HCT116 (cell line): ENCODE measurements at regions not wholly inside any gene's neighbourhood (a gene's known extent, or its start where the extent isn't known, plus 50 kb on each side); places are given as distances from the start of the nearest gene placed in this dataset.

ENCODE experiments used
- ATAC-seq: fragments of 200-7000 bp; cut with Tn5 transposase; 2 replicates; pipeline ENCODE4 v1.9.1; 2020; ENCODE audit warnings: mild to moderate bottlenecking, moderate library complexity
- BruUV-seq: library from RNA; stranded (reverse); fragments of 400-500 nt; replicated peaks from 2 replicates; lab custom pipeline; 2021; lab: Mats Ljungman, UMichigan
- CTCF ChIA-PET: fragments of 300-600 bp; sonication (Branson Sonifier 250); formaldehyde crosslinking; loops from one replicate; lab custom pipeline; 2021; ENCODE audit warnings: antibody characterized with exemption; lab: Charles Lee
- POLR2A ChIA-PET: fragments of 300-600, 350-600 bp; sonication (Branson Sonifier 250); formaldehyde crosslinking; loops from one replicate; lab custom pipeline; 2021; ENCODE audit warnings: antibody characterized with exemption; lab: Charles Lee
- RAD21 ChIA-PET, 2 experiments: fragments of 300-600 bp; sonication (Branson Sonifier 250); formaldehyde crosslinking; loops; one replicate each; lab custom pipeline; 2023; ENCODE audit warnings: low total read pairs in 2 of 2; ENCODE audit not compliant: uncharacterized antibody in 2 of 2, unreplicated experiment in 2 of 2, low non-redundant PET in 1 of 2; lab: Charles Lee
- DNase-seq: peaks from one replicate; pipeline ENCODE4 v3.0.0-alpha.2; 2010; ENCODE audit warnings: low read depth, low spot score
- H2AFZ ChIP-seq: fragments of 200-600 bp; shearing (Covaris generic), sonication (generic); 2 replicates; pipeline ENCODE4 v1.6.1; 2017; ENCODE audit warnings: low read depth, mixed run types, mixed read lengths, antibody characterized with exemption, low read length; ENCODE audit not compliant: poor library complexity, severe bottlenecking
- H3K27ac ChIP-seq: 2 replicates; pipeline ENCODE4 v1.5.1; 2012; ENCODE audit warnings: low read depth, low read length
- H3K27me3 ChIP-seq: fragments of 200-600 bp; sonication (generic); 2 replicates; pipeline ENCODE4 v1.6.1; 2016; ENCODE audit warnings: mixed run types, low read length, mixed read lengths; ENCODE audit not compliant: insufficient read depth
- H3K36me3 ChIP-seq, 2 experiments: fragments of 200-500 bp in 1 of 2; fragments of 200-600 bp in 1 of 2; sonication (Bioruptor generic) in 1 of 2; sonication (generic) in 1 of 2; 2 replicates each; pipeline versions ENCODE4 v1.5.1 to v1.6.1; 2014 to 2016; ENCODE audit warnings: low read length in 2 of 2, inconsistent platforms in 1 of 2, mixed read lengths in 1 of 2, mixed run types in 1 of 2; ENCODE audit not compliant: insufficient read depth in 2 of 2, control insufficient read depth in 1 of 2
- H3K4me1 ChIP-seq, 2 experiments: fragments of 200-600 bp in 1 of 2; sonication (generic) in 1 of 2; 2 replicates each; pipeline versions ENCODE4 v1.5.1 to v1.6.1; 2012 to 2017; ENCODE audit warnings: low read length in 2 of 2, inconsistent platforms in 1 of 2, mild to moderate bottlenecking in 1 of 2, mixed read lengths in 1 of 2, mixed run types in 1 of 2, moderate library complexity in 1 of 2; ENCODE audit not compliant: insufficient read depth in 2 of 2, control insufficient read depth in 1 of 2
- H3K4me2 ChIP-seq: fragments of 200-600 bp; sonication (generic); 2 replicates; pipeline ENCODE4 v1.6.1; 2017; ENCODE audit warnings: mixed run types, low read length, mixed read lengths
- H3K4me3 ChIP-seq, 2 experiments: fragments of 200-600 bp in 1 of 2; sonication (generic) in 1 of 2; replicated peaks in 1 of 2; 2 replicates each; pipeline ENCODE4 v1.5.1; 2011 to 2016; ENCODE audit warnings: low read length in 2 of 2, control low read depth in 1 of 2, low read depth in 1 of 2, mild to moderate bottlenecking in 1 of 2, mixed read lengths in 1 of 2, mixed run types in 1 of 2
- H3K79me2 ChIP-seq: fragments of 200-600 bp; sonication (generic); 2 replicates; pipeline ENCODE4 v1.6.1; 2017; ENCODE audit warnings: mild to moderate bottlenecking, mixed run types, low read length, moderate library complexity, mixed read lengths; ENCODE audit not compliant: insufficient read depth
- H3K9ac ChIP-seq: fragments of 200-600 bp; sonication (generic); 2 replicates; pipeline ENCODE4 v1.6.1; 2016; ENCODE audit warnings: low read length, mixed read lengths
- H3K9me2 ChIP-seq: fragments of 200-600 bp; sonication (generic), shearing (Covaris generic); 2 replicates; pipeline ENCODE4 v1.6.1; 2017; ENCODE audit warnings: mixed run types, mild to moderate bottlenecking, moderate library complexity; ENCODE audit not compliant: insufficient read depth
- H3K9me3 ChIP-seq, 2 experiments: fragments of 200-500 bp in 1 of 2; fragments of 200-600 bp in 1 of 2; sonication (Bioruptor generic) in 1 of 2; sonication (generic) in 1 of 2; 2 replicates each; pipeline ENCODE4 v1.6.1; 2014 to 2017; ENCODE audit warnings: low read length in 2 of 2, mixed read lengths in 2 of 2, inconsistent platforms in 1 of 2, low read depth in 1 of 2, mild to moderate bottlenecking in 1 of 2, mixed run types in 1 of 2, moderate library complexity in 1 of 2; ENCODE audit not compliant: control insufficient read depth in 1 of 2, insufficient read depth in 1 of 2
- H4K20me1 ChIP-seq: fragments of 200-600 bp; sonication (generic), shearing (Covaris generic); 2 replicates; pipeline ENCODE4 v1.6.1; 2017; ENCODE audit warnings: mixed run types, mild to moderate bottlenecking, moderate library complexity; ENCODE audit not compliant: insufficient read depth
- CEBPB ChIP-seq: IDR thresholded peaks from 2 replicates; pipeline ENCODE4 v1.6.1; 2012; ENCODE audit warnings: low read depth
- EGR1 ChIP-seq: IDR thresholded peaks from 2 replicates; pipeline ENCODE4 v1.6.1; 2012; ENCODE audit warnings: low read depth
- ELF1 ChIP-seq: IDR thresholded peaks from 2 replicates; pipeline ENCODE4 v1.6.1; 2012; ENCODE audit warnings: low read depth, borderline replicate concordance
- FOSL1 ChIP-seq: IDR thresholded peaks from 2 replicates; pipeline ENCODE4 v1.6.1; 2012; ENCODE audit warnings: low read depth
- POLR2A ChIP-seq: IDR thresholded peaks from 2 replicates; pipeline ENCODE4 v1.7.0; 2011; ENCODE audit warnings: borderline replicate concordance; ENCODE audit not compliant: insufficient read depth, insufficient read length; ENCODE audit errors: extremely low read depth
- SIN3A ChIP-seq: IDR thresholded peaks from 2 replicates; pipeline ENCODE4 v1.6.1; 2012; ENCODE audit warnings: low read depth
- SRF ChIP-seq: IDR thresholded peaks from 2 replicates; pipeline ENCODE4 v1.6.1; 2012; ENCODE audit warnings: low read depth
- YY1 ChIP-seq: IDR thresholded peaks from 2 replicates; pipeline ENCODE4 v1.6.1; 2011; ENCODE audit warnings: low read length, low read depth, moderate library complexity, mild to moderate bottlenecking; ENCODE audit not compliant: insufficient replicate concordance; ENCODE audit errors: extremely low read depth
- ZFX ChIP-seq: fragments of 450-650 bp; IDR thresholded peaks from 2 replicates; pipeline ENCODE4 v1.6.1; 2017
- ZNF274 ChIP-seq: fragments of 200-500 bp; sonication (Bioruptor generic); IDR thresholded peaks from 2 replicates; pipeline ENCODE4 v1.6.1; 2014; ENCODE audit warnings: mild to moderate bottlenecking, low read depth, low read length, inconsistent platforms
- intact Hi-C: fragments of 100-400 bp; cut with micrococcal nuclease; formaldehyde crosslinking; loops from 2 replicates; pipeline ENCODE4 v1.10.0; 2022
- TF ChIP-seq, protein P1 (sequence below): IDR thresholded peaks from 2 replicates; pipeline ENCODE4 v1.6.1; 2011; ENCODE audit warnings: mild to moderate bottlenecking, low read length, moderate library complexity; ENCODE audit not compliant: insufficient replicate concordance; ENCODE audit errors: extremely low read depth
- TF ChIP-seq, protein P2 (sequence below): IDR thresholded peaks from 2 replicates; pipeline ENCODE4 v1.6.1; 2012; ENCODE audit warnings: low read depth
- TF ChIP-seq, protein P3 (sequence below): IDR thresholded peaks from 2 replicates; pipeline ENCODE4 v1.6.1; 2012

DNA sequence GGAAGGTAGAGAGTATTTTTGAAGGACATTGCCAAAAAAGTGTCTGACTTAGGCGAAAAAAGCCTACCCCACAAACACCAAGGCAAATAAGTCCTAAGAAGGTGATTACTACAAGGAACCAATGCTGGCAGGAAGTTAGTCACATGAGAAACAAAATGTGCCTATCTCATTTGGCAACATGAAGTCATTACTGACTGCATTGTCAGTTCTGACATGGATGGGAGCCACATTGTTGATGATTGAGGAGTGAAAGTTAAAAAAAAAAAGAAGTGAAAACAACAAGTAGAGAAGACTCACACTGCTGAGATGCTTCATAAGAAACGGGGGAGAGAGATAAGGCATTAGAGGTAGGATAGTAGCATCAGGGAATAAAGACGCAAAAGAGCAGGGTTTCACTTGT is 141.5 kb upstream of the FAT3 start:
- no peak overlapping the region for H3K27ac ChIP-seq
- RAD21 ChIA-PET = no interaction called here
- no peaks in the 10 kb centered on the region for H3K79me2 ChIP-seq
- no peaks in the 10 kb centered on the region for H3K36me3 ChIP-seq
- H3K4me3 ChIP-seq = no peak overlapping the region
- H2AFZ ChIP-seq = no peak overlapping the region
- ATAC-seq = no peak
- POLR2A ChIA-PET = no interaction called here
- CTCF ChIA-PET = no interaction called here
- H3K9me3 ChIP-seq = peaks cover 3 to 24% of the 10 kb centered on the region in 2 experiments; a peak in 3 of 4 replicates
- no peaks in the 10 kb centered on the region for H4K20me1 ChIP-seq
- no peaks in the 10 kb centered on the region for H3K27me3 ChIP-seq
- BruUV-seq = no TSS peak
- H3K9ac ChIP-seq = no peak overlapping the region
- TF ChIP-seq ELF1 (no peak), CEBPB (no peak), SIN3A (no peak), ZNF274 (no peak), SRF (no peak), POLR2A (no peak)
- TF ChIP-seq, all 23 proteins: peak for 0
- no peaks in the 10 kb centered on the region for H3K9me2 ChIP-seq
- DNase-seq = no peak
- intact Hi-C loops = no loop called here
- no peak overlapping the region for H3K4me2 ChIP-seq
- no peaks in the 10 kb centered on the region for H3K4me1 ChIP-seq

DNA sequence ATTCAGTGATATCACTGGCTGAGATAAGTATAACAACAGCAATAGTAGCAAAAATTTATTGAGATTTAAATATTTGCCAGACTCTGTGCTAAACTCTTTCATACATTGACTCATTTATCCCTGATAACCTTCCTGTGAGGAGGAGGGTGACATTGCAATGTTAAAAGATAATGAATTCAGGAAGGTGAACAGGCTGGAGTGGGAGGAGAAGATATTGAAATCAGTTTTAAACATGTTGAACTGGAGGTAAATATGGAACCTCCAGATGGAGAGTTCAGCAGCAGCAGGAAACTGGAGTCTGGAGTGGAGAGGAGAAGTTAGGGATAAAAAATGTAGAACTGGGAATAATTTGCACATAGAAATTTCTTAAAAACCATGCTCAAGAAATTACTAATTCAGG is 142.0 kb upstream of the FAT3 start:
- Histone ChIP-seq H3K4me2 (no peak overlapping the region), H3K4me1 (no peaks in the 10 kb centered on the region), H3K9me2 (no peaks in the 10 kb centered on the region), H3K9me3 (peaks cover 2 to 20% of the 10 kb centered on the region in 2 experiments; a peak in 3 of 4 replicates), H3K79me2 (no peaks in the 10 kb centered on the region), H3K36me3 (no peaks in the 10 kb centered on the region), H2AFZ (no peak overlapping the region), H3K27ac (no peak overlapping the region), H3K9ac (no peak overlapping the region), H3K27me3 (no peaks in the 10 kb centered on the region), H3K4me3 (no peak overlapping the region), H4K20me1 (no peaks in the 10 kb centered on the region)
- DNase-seq (no peak), ATAC-seq (no peak)
- BruUV-seq = no TSS peak
- RAD21 ChIA-PET = no interaction called here
- intact Hi-C loops = no loop called here
- CTCF ChIA-PET = no interaction called here
- POLR2A ChIA-PET = no interaction called here
- TF ChIP-seq, protein P1, sequence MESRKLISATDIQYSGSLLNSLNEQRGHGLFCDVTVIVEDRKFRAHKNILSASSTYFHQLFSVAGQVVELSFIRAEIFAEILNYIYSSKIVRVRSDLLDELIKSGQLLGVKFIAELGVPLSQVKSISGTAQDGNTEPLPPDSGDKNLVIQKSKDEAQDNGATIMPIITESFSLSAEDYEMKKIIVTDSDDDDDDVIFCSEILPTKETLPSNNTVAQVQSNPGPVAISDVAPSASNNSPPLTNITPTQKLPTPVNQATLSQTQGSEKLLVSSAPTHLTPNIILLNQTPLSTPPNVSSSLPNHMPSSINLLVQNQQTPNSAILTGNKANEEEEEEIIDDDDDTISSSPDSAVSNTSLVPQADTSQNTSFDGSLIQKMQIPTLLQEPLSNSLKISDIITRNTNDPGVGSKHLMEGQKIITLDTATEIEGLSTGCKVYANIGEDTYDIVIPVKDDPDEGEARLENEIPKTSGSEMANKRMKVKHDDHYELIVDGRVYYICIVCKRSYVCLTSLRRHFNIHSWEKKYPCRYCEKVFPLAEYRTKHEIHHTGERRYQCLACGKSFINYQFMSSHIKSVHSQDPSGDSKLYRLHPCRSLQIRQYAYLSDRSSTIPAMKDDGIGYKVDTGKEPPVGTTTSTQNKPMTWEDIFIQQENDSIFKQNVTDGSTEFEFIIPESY = no peak
- no peak for TF ChIP-seq YY1
- TF ChIP-seq, protein P2, sequence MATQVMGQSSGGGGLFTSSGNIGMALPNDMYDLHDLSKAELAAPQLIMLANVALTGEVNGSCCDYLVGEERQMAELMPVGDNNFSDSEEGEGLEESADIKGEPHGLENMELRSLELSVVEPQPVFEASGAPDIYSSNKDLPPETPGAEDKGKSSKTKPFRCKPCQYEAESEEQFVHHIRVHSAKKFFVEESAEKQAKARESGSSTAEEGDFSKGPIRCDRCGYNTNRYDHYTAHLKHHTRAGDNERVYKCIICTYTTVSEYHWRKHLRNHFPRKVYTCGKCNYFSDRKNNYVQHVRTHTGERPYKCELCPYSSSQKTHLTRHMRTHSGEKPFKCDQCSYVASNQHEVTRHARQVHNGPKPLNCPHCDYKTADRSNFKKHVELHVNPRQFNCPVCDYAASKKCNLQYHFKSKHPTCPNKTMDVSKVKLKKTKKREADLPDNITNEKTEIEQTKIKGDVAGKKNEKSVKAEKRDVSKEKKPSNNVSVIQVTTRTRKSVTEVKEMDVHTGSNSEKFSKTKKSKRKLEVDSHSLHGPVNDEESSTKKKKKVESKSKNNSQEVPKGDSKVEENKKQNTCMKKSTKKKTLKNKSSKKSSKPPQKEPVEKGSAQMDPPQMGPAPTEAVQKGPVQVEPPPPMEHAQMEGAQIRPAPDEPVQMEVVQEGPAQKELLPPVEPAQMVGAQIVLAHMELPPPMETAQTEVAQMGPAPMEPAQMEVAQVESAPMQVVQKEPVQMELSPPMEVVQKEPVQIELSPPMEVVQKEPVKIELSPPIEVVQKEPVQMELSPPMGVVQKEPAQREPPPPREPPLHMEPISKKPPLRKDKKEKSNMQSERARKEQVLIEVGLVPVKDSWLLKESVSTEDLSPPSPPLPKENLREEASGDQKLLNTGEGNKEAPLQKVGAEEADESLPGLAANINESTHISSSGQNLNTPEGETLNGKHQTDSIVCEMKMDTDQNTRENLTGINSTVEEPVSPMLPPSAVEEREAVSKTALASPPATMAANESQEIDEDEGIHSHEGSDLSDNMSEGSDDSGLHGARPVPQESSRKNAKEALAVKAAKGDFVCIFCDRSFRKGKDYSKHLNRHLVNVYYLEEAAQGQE = no peak
- no peak for TF ChIP-seq FOSL1
- TF ChIP-seq ZFX = no peak
- no peak for TF ChIP-seq POLR2A
- TF ChIP-seq, protein P3, sequence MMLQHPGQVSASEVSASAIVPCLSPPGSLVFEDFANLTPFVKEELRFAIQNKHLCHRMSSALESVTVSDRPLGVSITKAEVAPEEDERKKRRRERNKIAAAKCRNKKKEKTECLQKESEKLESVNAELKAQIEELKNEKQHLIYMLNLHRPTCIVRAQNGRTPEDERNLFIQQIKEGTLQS = no peak
- no peak for TF ChIP-seq EGR1
